ENCODE measurements at regions not wholly inside any gene's neighbourhood (a gene's known extent, or its start where the extent isn't known, plus 50 kb on each side); places are given as distances from the start of the nearest gene placed in this dataset.

GRCh38 chr18:28715206-28715605 lies 538.3 kb upstream of the CDH2 start:
- Histone ChIP-seq H3K27ac (no peak overlapping the region), H3K27me3 (ENCODE audit: insufficient read depth, low read depth) (no peaks in the 10 kb centered on the region), H3K4me1 (ENCODE audit: low read depth, poor library complexity, severe bottlenecking) (no peaks in the 10 kb centered on the region), H2AFZ (ENCODE audit: low read depth) (no peak overlapping the region), H3K4me2 (no peak overlapping the region), H3K36me3 (ENCODE audit: insufficient read depth) (no peaks in the 10 kb centered on the region), H3K4me3 (IDR thresholded peaks at IDR 0.05; ENCODE audit: insufficient read depth, low read depth, low read length) (no peak overlapping the region), H3K9ac (no peak overlapping the region), H3K79me2 (ENCODE audit: insufficient read depth, low read depth) (no peaks in the 10 kb centered on the region), H4K20me1 (ENCODE audit: insufficient read depth) (no peaks in the 10 kb centered on the region)
- TF ChIP-seq CTCF (conservative IDR thresholded peaks at IDR 0.05; ENCODE audit: low read depth, low read length), result no peak

GRCh38 chr18:28714498-28714897 lies 537.6 kb upstream of the CDH2 start:
- Histone ChIP-seq H3K27me3 (ENCODE audit: insufficient read depth, low read depth) (no peaks in the 10 kb centered on the region), H3K4me3 (IDR thresholded peaks at IDR 0.05; ENCODE audit: insufficient read depth, low read depth, low read length) (no peak overlapping the region), H3K4me1 (ENCODE audit: low read depth, poor library complexity, severe bottlenecking) (no peaks in the 10 kb centered on the region), H2AFZ (ENCODE audit: low read depth) (no peak overlapping the region), H3K4me2 (no peak overlapping the region), H3K79me2 (ENCODE audit: insufficient read depth, low read depth) (no peaks in the 10 kb centered on the region), H3K36me3 (ENCODE audit: insufficient read depth) (no peaks in the 10 kb centered on the region), H3K27ac (no peak overlapping the region), H3K9ac (no peak overlapping the region), H4K20me1 (ENCODE audit: insufficient read depth) (no peaks in the 10 kb centered on the region)
- TF ChIP-seq CTCF (conservative IDR thresholded peaks at IDR 0.05; ENCODE audit: low read depth, low read length), result no peak

GRCh38 chr18:28712796-28713425 lies 536.0 kb upstream of the CDH2 start:
- no peak overlapping the region for H3K27ac ChIP-seq
- no peak for TF ChIP-seq CTCF (conservative IDR thresholded peaks at IDR 0.05; ENCODE audit: low read depth, low read length)
- no peaks in the 10 kb centered on the region for H3K27me3 ChIP-seq (ENCODE audit: insufficient read depth, low read depth)
- no peaks in the 10 kb centered on the region for H3K4me1 ChIP-seq (ENCODE audit: low read depth, poor library complexity, severe bottlenecking)
- H3K4me3 ChIP-seq (IDR thresholded peaks at IDR 0.05; ENCODE audit: insufficient read depth, low read depth, low read length), result no peak overlapping the region
- no peak overlapping the region for H2AFZ ChIP-seq (ENCODE audit: low read depth)
- H3K9ac ChIP-seq, result no peak overlapping the region
- no peaks in the 10 kb centered on the region for H4K20me1 ChIP-seq (ENCODE audit: insufficient read depth)
- H3K36me3 ChIP-seq (ENCODE audit: insufficient read depth), result no peaks in the 10 kb centered on the region
- no peaks in the 10 kb centered on the region for H3K79me2 ChIP-seq (ENCODE audit: insufficient read depth, low read depth)
- H3K4me2 ChIP-seq, result no peak overlapping the region

- no peaks in the 10 kb centered on the region for H3K79me2 ChIP-seq (ENCODE audit: insufficient read depth, low read depth)
- no peak for TF ChIP-seq CTCF (conservative IDR thresholded peaks at IDR 0.05; ENCODE audit: low read depth, low read length)
- H3K27me3 ChIP-seq (ENCODE audit: insufficient read depth, low read depth), result no peaks in the 10 kb centered on the region
- no peak overlapping the region for H2AFZ ChIP-seq (ENCODE audit: low read depth)
- no peaks in the 10 kb centered on the region for H4K20me1 ChIP-seq (ENCODE audit: insufficient read depth)
- no peak overlapping the region for H3K27ac ChIP-seq
- no peak overlapping the region for H3K4me3 ChIP-seq (IDR thresholded peaks at IDR 0.05; ENCODE audit: insufficient read depth, low read depth, low read length)
- no peaks in the 10 kb centered on the region for H3K4me1 ChIP-seq (ENCODE audit: low read depth, poor library complexity, severe bottlenecking)
- no peak overlapping the region for H3K4me2 ChIP-seq
- H3K9ac ChIP-seq, result no peak overlapping the region
- no peaks in the 10 kb centered on the region for H3K36me3 ChIP-seq (ENCODE audit: insufficient read depth)
Observed at GRCh38 chr18:28712172-28712571, 535.2 kb upstream of the CDH2 start.
